ENCODE measurements at regions not wholly inside any gene's neighbourhood (a gene's known extent, or its start where the extent isn't known, plus 50 kb on each side); places are given as distances from the start of the nearest gene placed in this dataset.

GRCh38 chr7:91396-92175, 100.8 kb upstream of the FAM20C start:
- peaks cover 15% of the 10 kb centered on the region for H3F3A ChIP-seq (replicated peaks; ENCODE audit: insufficient read depth)
- H3K27ac ChIP-seq (ENCODE audit: low read depth in 2 of 2, low read length in 1 of 2), result no peak overlapping the region
- WGBS (ENCODE audit: low lambda C conversion rate), result 80% methylated on average over 15 of the region's 18 CpGs
- H3K36me3 ChIP-seq (replicated peaks in 1 of 2; ENCODE audit: control insufficient read depth in 1 of 2, insufficient read depth in 2 of 2, low read length in 1 of 2), result no peaks in the 10 kb centered on the region
- no peak overlapping the region for H3K9ac ChIP-seq
- H3K27me3 ChIP-seq (ENCODE audit: insufficient read depth), result no peaks in the 10 kb centered on the region
- H3K4me2 ChIP-seq, result no peak overlapping the region
- no peaks in the 10 kb centered on the region for H4K20me1 ChIP-seq (ENCODE audit: insufficient read depth)
- no peak overlapping the region for H3K4me3 ChIP-seq (ENCODE audit: low read depth in 2 of 2, low read length in 1 of 2)
- H3K9me2 ChIP-seq, result no peaks in the 10 kb centered on the region
- H2AFZ ChIP-seq (ENCODE audit: low read depth), result no peak overlapping the region
- POLR2A ChIA-PET, result no interaction called here
- peaks cover 27 to 31% of the 10 kb centered on the region in 2 experiments; a peak in 3 of 4 replicates for H3K4me1 ChIP-seq (ENCODE audit: control insufficient read depth in 1 of 2, insufficient read depth in 2 of 2, low read depth in 1 of 2, low read length in 1 of 2)
- CTCF ChIA-PET, result no interaction called here
- no peaks in the 10 kb centered on the region for H3K9me3 ChIP-seq
- no peak for TF ChIP-seq PBX3 (IDR thresholded peaks at IDR 0.05)
- TF ChIP-seq MEF2A (IDR thresholded peaks at IDR 0.05; ENCODE audit: borderline replicate concordance, low read depth), result no peak
- no peak for TF ChIP-seq EZH2phosphoT487 (IDR thresholded peaks at IDR 0.05; ENCODE audit: borderline replicate concordance, low read depth)
- no peak for TF ChIP-seq TAF1 (IDR thresholded peaks at IDR 0.05; ENCODE audit: borderline replicate concordance, low read depth, low read length)
- no peak for TF ChIP-seq CHD2 (IDR thresholded peaks at IDR 0.05; ENCODE audit: low read length, partially characterized antibody)
- TF ChIP-seq RFX5 (IDR thresholded peaks at IDR 0.05; ENCODE audit: low read length), result no peak
- TF ChIP-seq USF1 (IDR thresholded peaks at IDR 0.05; ENCODE audit: borderline replicate concordance, low read depth), result no peak
- TF ChIP-seq FOXJ3 (CRISPR knock-in tag; IDR thresholded peaks at IDR 0.05), result no peak
- TF ChIP-seq SIN3A (IDR thresholded peaks at IDR 0.05; ENCODE audit: borderline replicate concordance, low read depth, low read length), result no peak
- TF ChIP-seq EP300 (IDR thresholded peaks at IDR 0.05; ENCODE audit: borderline replicate concordance in 1 of 2, low read depth in 1 of 2, low read length in 1 of 2), result no peak
- no peak for TF ChIP-seq ZBTB33 (IDR thresholded peaks at IDR 0.05; ENCODE audit: borderline replicate concordance, low read depth)
- TF ChIP-seq RCOR1 (IDR thresholded peaks at IDR 0.05; ENCODE audit: low read length), result no peak
- TF ChIP-seq TCF12 (IDR thresholded peaks at IDR 0.05), result no peak
- no peak for TF ChIP-seq TEAD4 (IDR thresholded peaks at IDR 0.05; ENCODE audit: borderline replicate concordance, insufficient read depth)
- TF ChIP-seq, protein P1, sequence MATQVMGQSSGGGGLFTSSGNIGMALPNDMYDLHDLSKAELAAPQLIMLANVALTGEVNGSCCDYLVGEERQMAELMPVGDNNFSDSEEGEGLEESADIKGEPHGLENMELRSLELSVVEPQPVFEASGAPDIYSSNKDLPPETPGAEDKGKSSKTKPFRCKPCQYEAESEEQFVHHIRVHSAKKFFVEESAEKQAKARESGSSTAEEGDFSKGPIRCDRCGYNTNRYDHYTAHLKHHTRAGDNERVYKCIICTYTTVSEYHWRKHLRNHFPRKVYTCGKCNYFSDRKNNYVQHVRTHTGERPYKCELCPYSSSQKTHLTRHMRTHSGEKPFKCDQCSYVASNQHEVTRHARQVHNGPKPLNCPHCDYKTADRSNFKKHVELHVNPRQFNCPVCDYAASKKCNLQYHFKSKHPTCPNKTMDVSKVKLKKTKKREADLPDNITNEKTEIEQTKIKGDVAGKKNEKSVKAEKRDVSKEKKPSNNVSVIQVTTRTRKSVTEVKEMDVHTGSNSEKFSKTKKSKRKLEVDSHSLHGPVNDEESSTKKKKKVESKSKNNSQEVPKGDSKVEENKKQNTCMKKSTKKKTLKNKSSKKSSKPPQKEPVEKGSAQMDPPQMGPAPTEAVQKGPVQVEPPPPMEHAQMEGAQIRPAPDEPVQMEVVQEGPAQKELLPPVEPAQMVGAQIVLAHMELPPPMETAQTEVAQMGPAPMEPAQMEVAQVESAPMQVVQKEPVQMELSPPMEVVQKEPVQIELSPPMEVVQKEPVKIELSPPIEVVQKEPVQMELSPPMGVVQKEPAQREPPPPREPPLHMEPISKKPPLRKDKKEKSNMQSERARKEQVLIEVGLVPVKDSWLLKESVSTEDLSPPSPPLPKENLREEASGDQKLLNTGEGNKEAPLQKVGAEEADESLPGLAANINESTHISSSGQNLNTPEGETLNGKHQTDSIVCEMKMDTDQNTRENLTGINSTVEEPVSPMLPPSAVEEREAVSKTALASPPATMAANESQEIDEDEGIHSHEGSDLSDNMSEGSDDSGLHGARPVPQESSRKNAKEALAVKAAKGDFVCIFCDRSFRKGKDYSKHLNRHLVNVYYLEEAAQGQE (IDR thresholded peaks at IDR 0.05; ENCODE audit: low read depth, low read length), result no peak
- DNase-seq, result peak; percentile 30
- no peaks in the 10 kb centered on the region for H3K79me2 ChIP-seq (ENCODE audit: insufficient read depth)
